Fibroblast of skin of abdomen (primary cell): ENCODE measurements at regions not wholly inside any gene's neighbourhood (a gene's known extent, or its start where the extent isn't known, plus 50 kb on each side); places are given as distances from the start of the nearest gene placed in this dataset.

Experiments
- DNase-seq: peaks from one replicate; pipeline ENCODE4 v3.0.0-alpha.2; 2013

- DNase-seq, result peak; percentile 83
Measured at GRCh38 chr10:44857363-44858016, 53.6 kb upstream of the TMEM72 start.

GRCh38 chr10:44858017-44858371, 53.1 kb upstream of the TMEM72 start:
- DNase-seq, result no peak

GRCh38 chr10:44858988-44859387, 52.1 kb upstream of the TMEM72 start:
- DNase-seq, result no peak

GRCh38 chr10:44859546-44860285, 51.4 kb upstream of the TMEM72 start:
- no peak for DNase-seq

DNA sequence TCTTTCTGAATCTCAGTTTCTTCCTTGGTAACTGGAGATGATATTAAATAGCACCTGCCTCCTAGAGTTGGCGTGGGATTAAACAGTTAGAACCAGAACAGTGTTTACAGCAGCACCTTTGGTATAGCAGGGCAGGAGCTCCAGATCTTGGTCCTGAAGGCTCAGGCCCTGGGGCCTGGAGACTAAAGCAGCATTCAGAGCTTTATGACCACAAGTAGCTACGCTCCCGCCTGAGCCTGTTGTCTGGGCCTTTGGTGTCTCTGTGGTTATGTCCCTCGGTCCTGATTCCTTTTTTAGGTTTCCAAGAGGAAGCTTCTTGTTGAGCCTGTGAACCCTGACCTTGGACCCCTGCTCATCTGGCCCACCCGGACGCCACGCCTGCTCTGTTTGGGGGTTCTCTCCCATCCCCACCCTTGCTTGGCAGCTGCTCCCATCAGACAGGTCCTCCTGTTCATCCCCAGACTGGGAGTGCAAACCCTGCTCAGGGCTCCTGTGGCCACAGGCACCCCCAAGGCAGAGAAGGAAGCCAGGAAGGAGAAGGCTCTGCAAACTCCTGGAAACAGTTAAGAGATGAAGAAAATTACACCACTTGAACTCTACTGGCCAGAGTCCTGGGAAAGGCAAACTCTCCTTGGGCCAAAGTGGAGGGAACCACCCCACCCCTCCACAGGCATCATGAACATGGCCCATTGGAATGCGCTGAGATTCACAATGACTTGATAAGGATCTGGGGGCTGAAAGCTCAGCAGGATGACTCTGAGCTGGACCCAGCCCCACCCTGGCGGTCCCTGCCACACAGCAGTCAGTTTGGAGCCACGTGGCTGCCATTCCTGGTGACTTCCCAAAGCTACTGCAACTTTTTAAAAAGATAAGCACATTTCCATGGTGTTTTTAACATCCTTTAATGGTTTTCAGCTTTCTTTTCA, 50.1 kb upstream of the TMEM72 start:
- DNase-seq, result peak; percentile 75
